ENCODE measurements at regions not wholly inside any gene's neighbourhood (a gene's known extent, or its start where the extent isn't known, plus 50 kb on each side); places are given as distances from the start of the nearest gene placed in this dataset.

DNA sequence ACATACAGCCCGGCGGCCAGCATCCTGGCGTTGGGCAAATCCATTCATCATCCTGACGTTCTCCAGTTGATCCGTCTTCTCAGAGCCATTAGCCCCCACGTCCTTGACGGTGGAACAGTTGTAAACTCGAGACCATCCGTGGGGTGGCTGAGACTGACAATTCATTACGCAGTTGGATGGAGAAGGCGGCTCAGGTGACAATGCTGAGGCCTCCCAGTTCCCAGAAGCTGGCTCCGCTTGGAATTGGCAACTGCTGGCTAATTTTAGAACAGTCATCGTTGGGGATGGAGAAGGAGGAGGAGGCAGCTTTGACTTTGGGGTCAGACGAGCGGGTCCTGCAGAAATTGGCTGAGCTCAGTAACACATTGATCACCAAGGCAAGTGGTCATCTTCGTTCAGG is 186.5 kb downstream of the PHETA1 start:
- Histone ChIP-seq H3K4me3 (no peak overlapping the region), H3K36me3 (no peaks in the 10 kb centered on the region), H3K27ac (no peak overlapping the region), H3K4me1 (peaks cover 6% of the 10 kb centered on the region), H3K9me3 (no peaks in the 10 kb centered on the region), H3K27me3 (peaks cover 26% of the 10 kb centered on the region)
- TF ChIP-seq, protein P1, sequence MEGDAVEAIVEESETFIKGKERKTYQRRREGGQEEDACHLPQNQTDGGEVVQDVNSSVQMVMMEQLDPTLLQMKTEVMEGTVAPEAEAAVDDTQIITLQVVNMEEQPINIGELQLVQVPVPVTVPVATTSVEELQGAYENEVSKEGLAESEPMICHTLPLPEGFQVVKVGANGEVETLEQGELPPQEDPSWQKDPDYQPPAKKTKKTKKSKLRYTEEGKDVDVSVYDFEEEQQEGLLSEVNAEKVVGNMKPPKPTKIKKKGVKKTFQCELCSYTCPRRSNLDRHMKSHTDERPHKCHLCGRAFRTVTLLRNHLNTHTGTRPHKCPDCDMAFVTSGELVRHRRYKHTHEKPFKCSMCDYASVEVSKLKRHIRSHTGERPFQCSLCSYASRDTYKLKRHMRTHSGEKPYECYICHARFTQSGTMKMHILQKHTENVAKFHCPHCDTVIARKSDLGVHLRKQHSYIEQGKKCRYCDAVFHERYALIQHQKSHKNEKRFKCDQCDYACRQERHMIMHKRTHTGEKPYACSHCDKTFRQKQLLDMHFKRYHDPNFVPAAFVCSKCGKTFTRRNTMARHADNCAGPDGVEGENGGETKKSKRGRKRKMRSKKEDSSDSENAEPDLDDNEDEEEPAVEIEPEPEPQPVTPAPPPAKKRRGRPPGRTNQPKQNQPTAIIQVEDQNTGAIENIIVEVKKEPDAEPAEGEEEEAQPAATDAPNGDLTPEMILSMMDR (IDR thresholded peaks at IDR 0.05) = no peak
- ATAC-seq = no peak
- intact Hi-C loops (cut with DNase I) = no loop called here
- DNase-seq = no peak

DNA sequence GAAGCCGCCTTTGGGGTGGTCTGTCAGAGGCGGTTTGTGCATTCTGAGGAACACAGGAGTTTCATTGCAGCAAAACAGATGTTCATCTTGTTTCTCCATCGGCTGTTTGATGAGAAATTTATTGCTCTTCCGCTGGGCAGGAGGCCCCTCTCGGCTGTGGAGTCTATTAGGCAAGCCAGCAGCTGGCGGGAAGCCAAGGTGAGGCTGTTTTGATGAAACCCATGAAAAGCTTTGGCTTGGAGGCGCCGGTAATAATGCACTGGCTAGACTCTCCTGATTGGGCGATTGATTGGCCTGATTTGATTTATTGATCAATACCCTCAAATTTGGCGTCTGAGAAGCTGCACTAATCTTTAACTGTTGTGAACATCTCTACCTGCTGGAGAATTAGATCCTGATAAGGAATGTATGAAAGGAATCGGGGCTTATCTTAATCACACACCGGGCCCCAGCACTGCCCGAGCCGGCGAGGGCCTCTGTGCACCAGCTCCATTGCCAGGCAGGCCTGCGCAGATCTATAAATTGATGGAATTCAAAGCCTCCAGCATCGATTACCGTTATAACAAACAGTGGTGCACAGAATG is 187.7 kb downstream of the PHETA1 start:
- no peak overlapping the region for H3K27ac ChIP-seq
- peaks cover 6% of the 10 kb centered on the region for H3K4me1 ChIP-seq
- DNase-seq (peak; percentile 73), ATAC-seq (no peak)
- peaks cover 26% of the 10 kb centered on the region for H3K27me3 ChIP-seq
- no peaks in the 10 kb centered on the region for H3K9me3 ChIP-seq
- no peaks in the 10 kb centered on the region for H3K36me3 ChIP-seq
- H3K4me3 ChIP-seq = no peak overlapping the region
- intact Hi-C loops (cut with DNase I) = no loop called here
- TF ChIP-seq, protein P1 (IDR thresholded peaks at IDR 0.05) = no peak

DNA sequence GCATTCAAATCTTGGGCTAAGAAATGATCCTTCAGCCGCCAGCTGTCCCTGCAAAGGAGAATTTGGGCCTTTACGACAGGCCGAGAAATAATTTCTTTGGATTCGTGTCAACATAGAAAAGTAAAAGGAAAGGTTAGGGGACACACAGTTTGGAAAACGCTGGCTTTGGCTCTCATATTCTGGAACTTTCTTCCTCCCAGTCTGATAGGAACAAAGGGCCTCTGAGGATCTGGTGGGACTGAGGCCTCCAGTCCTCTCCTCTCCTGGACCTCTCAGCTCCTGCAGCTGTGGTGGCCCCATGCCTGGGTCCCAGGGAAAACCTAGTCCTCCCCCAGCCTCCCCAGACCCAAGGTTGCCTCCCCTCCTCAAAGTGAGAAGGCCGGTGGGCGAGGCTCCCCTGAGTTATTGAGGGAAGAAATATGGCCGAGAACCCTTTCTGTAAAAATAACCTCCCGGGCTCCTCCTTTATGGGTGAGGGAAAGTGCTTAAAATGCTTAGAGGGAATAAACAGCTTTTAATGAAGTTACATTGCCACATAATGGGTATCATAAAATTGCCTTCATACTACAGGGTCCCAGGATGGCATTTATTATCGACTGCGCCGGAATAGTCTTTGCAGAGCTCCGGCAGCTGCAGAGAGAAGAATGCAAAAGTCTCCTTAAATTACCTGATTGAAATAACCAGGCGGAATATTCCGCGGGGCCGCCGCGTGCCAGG is 188.3 kb downstream of the PHETA1 start:
- Histone ChIP-seq H3K27ac (no peak overlapping the region), H3K27me3 (peaks cover 26% of the 10 kb centered on the region), H3K36me3 (no peaks in the 10 kb centered on the region), H3K4me3 (no peak overlapping the region), H3K4me1 (peaks cover 6% of the 10 kb centered on the region), H3K9me3 (no peaks in the 10 kb centered on the region)
- intact Hi-C loops (cut with DNase I) = no loop called here
- TF ChIP-seq, protein P1 (IDR thresholded peaks at IDR 0.05) = no peak
- ATAC-seq (no peak), DNase-seq (no peak)

DNA sequence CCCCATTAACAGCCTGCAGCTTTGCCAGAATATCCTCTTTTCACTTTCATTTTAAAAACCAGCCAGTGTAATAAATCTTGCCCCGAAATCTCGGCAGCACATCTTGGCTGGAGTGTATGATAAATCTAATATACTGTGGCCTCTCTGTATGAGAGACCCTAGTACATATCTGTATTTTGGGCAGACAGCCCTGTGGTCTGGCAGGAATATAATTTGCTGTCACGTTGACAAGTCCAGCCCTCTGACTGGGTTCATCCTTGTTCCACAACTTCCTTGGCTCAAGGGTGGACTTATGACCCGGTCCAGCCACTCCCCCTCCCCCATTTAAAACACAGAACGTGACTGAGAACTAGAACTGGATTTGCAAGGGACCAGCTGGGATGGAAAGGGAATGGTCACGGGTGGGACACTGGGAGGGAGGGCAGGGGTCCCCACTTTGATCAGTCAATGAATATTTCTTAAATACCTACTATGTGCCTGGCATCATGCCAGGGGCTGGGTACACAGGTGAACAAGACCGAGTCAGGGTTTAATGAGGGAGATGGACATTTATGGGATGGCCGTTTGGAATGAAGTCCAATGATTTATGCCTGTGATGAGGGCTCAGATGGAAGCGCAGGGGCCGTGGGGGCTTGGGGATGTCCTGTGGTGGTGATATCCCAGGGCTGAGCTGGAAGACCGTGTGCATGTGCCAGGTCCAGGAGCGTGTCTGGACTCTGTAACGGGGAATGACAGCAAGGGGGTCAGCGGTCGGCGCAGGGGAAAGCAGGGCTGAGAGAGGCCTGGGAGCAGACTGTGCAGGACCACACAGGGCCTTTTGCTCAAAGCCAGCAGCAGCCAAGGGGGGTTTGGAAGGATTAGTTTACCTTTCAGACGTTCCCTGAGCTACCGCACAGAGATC is 190.5 kb downstream of the PHETA1 start:
- H3K27me3 ChIP-seq = peaks cover 26% of the 10 kb centered on the region

DNA sequence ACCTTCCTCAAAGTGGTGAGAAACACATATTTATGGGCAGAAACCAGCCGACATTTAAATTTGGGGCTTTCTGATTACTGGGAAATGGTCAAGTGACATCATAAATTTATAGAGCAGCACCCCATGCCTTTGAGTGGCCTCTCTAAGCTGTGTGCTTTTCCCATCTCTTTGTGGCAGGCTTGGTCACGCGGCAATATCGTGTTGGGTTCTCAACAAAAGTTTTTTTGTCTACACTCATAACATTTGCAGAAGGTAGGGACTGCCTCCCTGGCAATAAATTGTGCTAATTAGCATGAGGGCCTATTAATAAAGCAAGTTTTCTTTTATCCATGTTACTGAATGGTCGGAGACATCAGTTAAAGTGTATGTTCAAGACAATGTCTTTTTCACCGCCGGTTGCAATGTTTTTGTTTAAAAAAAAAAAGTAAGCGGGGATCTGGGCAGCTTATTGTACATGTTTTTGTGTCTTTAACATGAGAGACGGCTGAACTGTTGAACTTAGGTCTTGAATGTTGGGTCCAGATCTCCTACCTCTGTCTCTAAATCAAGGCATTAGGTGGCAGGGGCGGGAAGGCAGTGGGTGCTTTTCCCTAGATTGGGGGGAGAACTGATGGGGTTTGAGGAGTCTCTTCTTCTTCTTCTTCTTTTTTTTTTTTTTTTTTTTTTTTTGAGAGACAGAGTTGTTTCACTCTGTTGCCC is 193.3 kb downstream of the PHETA1 start:
- H3K4me1 ChIP-seq = peaks cover 2% of the 10 kb centered on the region
- TF ChIP-seq, protein P1 (IDR thresholded peaks at IDR 0.05) = no peak
- no peak overlapping the region for H3K27ac ChIP-seq
- peaks cover 14% of the 10 kb centered on the region for H3K27me3 ChIP-seq
- no peaks in the 10 kb centered on the region for H3K9me3 ChIP-seq
- no peak for DNase-seq
- no peak overlapping the region for H3K4me3 ChIP-seq
- intact Hi-C loops (cut with DNase I) = no loop called here
- H3K36me3 ChIP-seq = no peaks in the 10 kb centered on the region
- no peak for ATAC-seq

More for the DNA sequence above, 190.5 kb downstream of the PHETA1 start:
- Histone ChIP-seq H3K27ac (no peak overlapping the region), H3K36me3 (no peaks in the 10 kb centered on the region), H3K4me3 (no peak overlapping the region), H3K4me1 (peaks cover 6% of the 10 kb centered on the region), H3K9me3 (no peaks in the 10 kb centered on the region)
- intact Hi-C loops (cut with DNase I) = no loop called here
- ATAC-seq (no peak), DNase-seq (no peak)
- TF ChIP-seq, protein P1 (IDR thresholded peaks at IDR 0.05) = no peak

Data from upper lobe of right lung (tissue), 1 donor.